BJ (cell line): ENCODE measurements at regions not wholly inside any gene's neighbourhood (a gene's known extent, or its start where the extent isn't known, plus 50 kb on each side); places are given as distances from the start of the nearest gene placed in this dataset.
A peak's percentile ranks its signal among the peaks of the same experiment; 100 is the strongest.

Experiments
- CTCF ChIA-PET: fragments of 350-600 bp; formaldehyde crosslinking; extraction: SDS; loops from one replicate; lab custom pipeline; 2021; ENCODE audit warnings: antibody characterized with exemption, inconsistent platforms; lab: Yijun Ruan, JAX
- POLR2A ChIA-PET: fragments of 300-600 bp; sonication (Branson Sonifier 250); formaldehyde crosslinking; extraction: SDS; loops from one replicate; lab custom pipeline; 2021; ENCODE audit warnings: antibody characterized with exemption; lab: Charles Lee
- DNase-seq: peaks from one replicate; pipeline ENCODE4 v3.0.0-alpha.2; 2011; ENCODE audit warnings: low read depth
- H3K27me3 ChIP-seq: 2 replicates; pipeline ENCODE4 v1.6.0; 2011; ENCODE audit warnings: low read length; ENCODE audit not compliant: control insufficient read depth, insufficient read depth
- H3K36me3 ChIP-seq: 2 replicates; pipeline ENCODE4 v1.5.1; 2011; ENCODE audit warnings: low read length; ENCODE audit not compliant: control insufficient read depth, insufficient read depth
- H3K4me3 ChIP-seq: 2 replicates; pipeline ENCODE4 v1.5.1; 2011; ENCODE audit warnings: low read depth, mild to moderate bottlenecking, control low read depth, low read length
- TF ChIP-seq, protein P1 (sequence below): IDR thresholded peaks from 2 replicates; pipeline ENCODE4 v1.5.1; 2011; ENCODE audit warnings: low read depth, mild to moderate bottlenecking, control low read depth, inconsistent platforms, low read length, moderate library complexity; ENCODE audit not compliant: insufficient read depth

DNA sequence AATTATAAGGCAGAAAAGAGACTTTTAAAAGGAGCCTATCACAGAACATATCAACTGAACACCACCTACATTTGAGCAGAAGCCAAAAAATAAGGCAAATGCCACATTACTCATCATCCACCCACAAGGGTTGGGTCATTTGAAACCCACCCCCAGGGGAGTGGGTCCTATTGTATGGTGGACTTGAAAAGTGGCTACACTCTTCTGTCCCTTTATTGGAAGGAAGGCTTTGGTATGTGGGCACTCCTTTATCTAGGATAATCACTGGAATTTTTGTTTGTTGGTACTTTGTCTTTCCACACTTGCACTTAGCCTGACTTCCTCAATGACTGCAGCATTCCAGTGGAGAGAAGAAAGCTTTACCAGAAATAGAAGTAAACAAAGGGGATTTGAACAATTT, 157.2 kb upstream of the COL11A1 start:
- Histone ChIP-seq H3K36me3 (no peaks in the 10 kb centered on the region), H3K4me3 (no peak overlapping the region), H3K27me3 (no peaks in the 10 kb centered on the region)
- ChIA-PET POLR2A (interaction anchor here (0.7 to 1.2 kb wide), 2 partner anchors 10 to 85 kb away, joined by 3 to 5 read pairs; no protein-coding TSS in a partner anchor), CTCF (no interaction called here)
- no peak for DNase-seq
- TF ChIP-seq, protein P1, sequence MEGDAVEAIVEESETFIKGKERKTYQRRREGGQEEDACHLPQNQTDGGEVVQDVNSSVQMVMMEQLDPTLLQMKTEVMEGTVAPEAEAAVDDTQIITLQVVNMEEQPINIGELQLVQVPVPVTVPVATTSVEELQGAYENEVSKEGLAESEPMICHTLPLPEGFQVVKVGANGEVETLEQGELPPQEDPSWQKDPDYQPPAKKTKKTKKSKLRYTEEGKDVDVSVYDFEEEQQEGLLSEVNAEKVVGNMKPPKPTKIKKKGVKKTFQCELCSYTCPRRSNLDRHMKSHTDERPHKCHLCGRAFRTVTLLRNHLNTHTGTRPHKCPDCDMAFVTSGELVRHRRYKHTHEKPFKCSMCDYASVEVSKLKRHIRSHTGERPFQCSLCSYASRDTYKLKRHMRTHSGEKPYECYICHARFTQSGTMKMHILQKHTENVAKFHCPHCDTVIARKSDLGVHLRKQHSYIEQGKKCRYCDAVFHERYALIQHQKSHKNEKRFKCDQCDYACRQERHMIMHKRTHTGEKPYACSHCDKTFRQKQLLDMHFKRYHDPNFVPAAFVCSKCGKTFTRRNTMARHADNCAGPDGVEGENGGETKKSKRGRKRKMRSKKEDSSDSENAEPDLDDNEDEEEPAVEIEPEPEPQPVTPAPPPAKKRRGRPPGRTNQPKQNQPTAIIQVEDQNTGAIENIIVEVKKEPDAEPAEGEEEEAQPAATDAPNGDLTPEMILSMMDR = no peak

DNA sequence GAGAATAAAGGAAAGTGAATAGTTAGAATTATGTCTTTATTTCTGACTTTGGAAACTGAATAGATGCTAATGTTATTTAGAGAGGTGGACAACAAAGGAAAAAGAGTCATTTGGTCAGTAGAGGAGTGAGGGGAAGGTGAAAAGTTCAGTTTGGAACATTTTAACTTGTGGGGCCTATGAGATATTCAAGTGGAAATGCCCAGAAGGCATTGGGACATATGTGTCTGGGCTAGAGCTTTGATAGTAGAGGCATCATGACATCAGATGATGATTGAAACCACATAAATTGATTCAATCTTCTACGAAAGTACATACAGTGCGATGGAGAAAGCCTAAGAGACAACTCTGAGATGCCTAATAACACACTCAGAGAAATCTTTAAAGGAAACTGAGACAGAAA, 151.7 kb upstream of the COL11A1 start:
- Histone ChIP-seq H3K27me3 (no peaks in the 10 kb centered on the region), H3K36me3 (no peaks in the 10 kb centered on the region), H3K4me3 (no peak overlapping the region)
- no peak for DNase-seq
- ChIA-PET CTCF (no interaction called here), POLR2A (no interaction called here)
- TF ChIP-seq, protein P1 = no peak

GRCh38 chr1:103256490-103256889, 148.2 kb upstream of the COL11A1 start:
- Histone ChIP-seq H3K27me3 (no peaks in the 10 kb centered on the region), H3K36me3 (no peaks in the 10 kb centered on the region), H3K4me3 (no peak overlapping the region)
- no peak for DNase-seq
- ChIA-PET CTCF (no interaction called here), POLR2A (interaction anchor here (1.4 kb wide), 1 partner anchor 10 kb away, joined by 5 read pairs; no protein-coding TSS in a partner anchor)
- TF ChIP-seq, protein P1 = no peak

DNA sequence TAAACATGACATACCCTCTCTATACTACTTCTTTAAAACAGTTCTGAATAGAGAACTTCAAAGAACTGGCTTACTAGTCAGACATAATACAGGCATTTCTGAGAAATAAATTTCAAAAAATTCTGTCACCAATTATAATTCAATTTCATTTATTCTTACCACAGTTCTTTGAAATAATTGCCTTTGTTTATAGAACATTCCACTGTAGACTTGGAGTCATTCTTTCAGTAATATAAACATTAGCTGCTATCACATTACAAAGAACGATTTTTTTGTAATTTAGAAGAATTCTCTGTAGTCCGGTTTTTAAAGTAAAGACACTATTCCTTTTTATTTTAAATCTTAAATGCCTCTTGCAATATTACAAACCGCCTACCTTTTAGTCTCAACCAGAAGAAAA, 146.4 kb upstream of the COL11A1 start:
- no peak for DNase-seq
- TF ChIP-seq, protein P1 = no peak

DNA sequence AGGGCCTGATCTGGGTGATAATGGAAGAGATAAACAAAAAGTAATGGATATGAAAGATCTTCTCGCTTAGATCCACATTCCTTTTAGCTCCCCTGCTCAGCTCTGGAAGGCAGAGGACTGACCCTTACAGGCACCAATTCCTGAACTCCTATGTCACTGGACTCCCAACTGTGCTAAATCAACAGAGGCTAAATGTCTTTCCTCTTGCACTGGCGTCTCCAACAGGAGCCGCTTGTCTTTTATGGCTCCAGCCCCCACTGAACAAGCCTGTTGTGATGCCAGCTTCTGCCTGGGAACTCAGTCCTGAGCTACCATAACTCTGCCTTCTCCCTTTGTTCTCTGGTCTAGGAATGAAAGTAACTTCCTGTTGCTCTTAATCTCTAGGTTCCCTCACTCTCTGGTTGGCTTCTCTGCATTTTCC, 142.1 kb upstream of the COL11A1 start:
- DNase-seq = peak; percentile 10
- no peak overlapping the region for H3K4me3 ChIP-seq
- no peaks in the 10 kb centered on the region for H3K27me3 ChIP-seq
- TF ChIP-seq, protein P1 = no peak
- ChIA-PET POLR2A (interaction anchor here (0.6 kb wide), 1 partner anchor 28 kb away, joined by 5 read pairs; no protein-coding TSS in a partner anchor), CTCF (interaction anchor here (1.5 kb wide), 1 partner anchor 22 kb away, joined by 3 read pairs; no protein-coding TSS in a partner anchor)
- no peaks in the 10 kb centered on the region for H3K36me3 ChIP-seq

More for the DNA sequence above, 146.4 kb upstream of the COL11A1 start:
- Histone ChIP-seq H3K27me3 (no peaks in the 10 kb centered on the region), H3K36me3 (no peaks in the 10 kb centered on the region), H3K4me3 (no peak overlapping the region)
- POLR2A ChIA-PET = no interaction called here
- CTCF ChIA-PET = interaction anchor here (0.5 kb wide), 1 partner anchor 74 kb away, joined by 3 read pairs; no protein-coding TSS in a partner anchor
